HG03571 (cell line): ENCODE measurements at regions not wholly inside any gene's neighbourhood (a gene's known extent, or its start where the extent isn't known, plus 50 kb on each side); places are given as distances from the start of the nearest gene placed in this dataset.

Experiments used
- ATAC-seq: cut with Tn5 transposase; IDR thresholded peaks from one replicate; pipeline ENCODE4 v1.9.1; 2021; ENCODE audit not compliant: unreplicated experiment

GRCh38 chr2:42962508-42962953 is 170.1 kb upstream of the HAAO start:
- no peak for ATAC-seq

DNA sequence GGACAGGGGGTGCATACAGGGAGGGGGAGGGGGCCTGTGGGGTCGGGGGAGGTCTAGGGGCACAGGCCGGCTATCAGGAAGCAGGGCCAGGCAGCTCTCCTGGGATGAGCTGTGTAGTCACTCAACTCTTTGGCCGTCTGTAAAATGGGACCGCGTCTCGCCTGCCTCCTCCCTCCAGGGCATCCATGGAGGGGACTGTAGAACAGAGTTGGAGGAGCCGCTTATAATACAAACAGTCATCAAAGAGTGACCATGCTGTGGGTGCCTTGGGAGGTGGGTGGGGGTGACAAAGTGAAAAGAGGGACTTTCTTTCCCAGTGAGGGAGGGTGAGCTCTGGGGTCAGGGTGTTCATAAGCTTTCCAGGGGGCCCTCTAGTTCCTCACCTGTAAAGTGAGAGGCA is 169.6 kb upstream of the HAAO start:
- ATAC-seq, result no peak

DNA sequence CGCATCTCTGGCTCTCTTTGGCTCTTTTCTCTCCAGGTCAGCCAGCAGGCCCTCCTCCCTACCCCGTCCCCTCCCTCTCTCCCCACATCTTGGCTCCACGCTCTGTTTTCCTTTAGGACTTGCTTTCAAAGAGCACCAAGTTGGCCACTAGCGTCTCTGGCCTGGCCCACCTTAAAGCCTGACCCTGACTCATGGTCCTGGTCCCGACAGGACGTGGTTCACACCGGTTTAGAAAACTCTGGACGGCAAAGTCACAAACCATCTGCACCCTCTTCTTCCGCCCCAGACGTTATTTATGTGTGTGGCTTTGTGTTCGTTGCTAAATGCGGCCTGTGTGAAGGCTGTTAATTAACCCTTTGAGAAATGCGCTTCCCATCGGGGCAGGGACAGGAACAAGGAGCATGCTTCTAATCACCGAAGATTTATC is 169.0 kb upstream of the HAAO start:
- ATAC-seq, result no peak

GRCh38 chr2:42960842-42961180 is 168.4 kb upstream of the HAAO start:
- ATAC-seq, result no peak

DNA sequence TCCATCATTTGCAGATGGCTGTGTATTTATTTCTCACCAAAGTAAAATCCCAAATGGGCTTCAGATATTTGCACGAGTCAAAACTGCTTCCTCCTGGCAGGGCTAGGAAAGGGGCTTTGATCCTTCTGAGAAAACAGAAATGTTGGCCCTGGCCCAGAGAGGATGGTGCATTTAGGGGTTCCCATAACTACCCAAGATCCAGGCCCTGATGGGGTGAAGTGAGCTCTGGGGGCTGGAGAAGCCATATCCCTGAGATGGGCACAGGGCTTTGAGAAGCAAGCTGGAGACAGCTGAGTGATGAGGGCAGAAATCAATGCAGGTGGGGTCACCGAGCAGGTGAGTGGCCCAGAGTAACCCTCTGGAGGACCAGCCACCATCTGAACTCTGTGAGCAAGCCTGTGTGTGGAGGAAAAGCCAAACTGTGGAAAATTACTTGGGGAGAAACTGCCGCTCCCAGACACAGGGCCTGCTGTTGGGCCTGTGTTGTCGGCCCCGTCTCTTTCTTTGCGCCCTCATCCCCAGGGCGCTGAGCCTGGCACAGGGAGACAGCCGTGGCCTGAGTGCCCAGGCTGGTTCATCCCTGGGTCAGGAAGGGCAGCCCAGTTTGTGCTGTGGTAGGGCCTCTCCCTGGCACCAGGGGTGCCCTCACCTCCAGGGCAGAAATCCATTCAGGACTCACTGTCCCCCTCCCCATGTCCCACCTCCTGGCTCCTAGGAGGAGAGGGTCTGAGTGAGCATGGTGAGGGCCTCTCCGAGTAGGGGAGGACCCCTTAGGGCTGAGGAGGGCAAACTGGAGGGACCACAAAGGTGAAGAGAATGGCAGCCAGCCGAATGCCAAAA is 167.8 kb upstream of the HAAO start:
- ATAC-seq, result no peak

GRCh38 chr2:42959234-42960001 is 167.0 kb upstream of the HAAO start:
- ATAC-seq, result no peak

DNA sequence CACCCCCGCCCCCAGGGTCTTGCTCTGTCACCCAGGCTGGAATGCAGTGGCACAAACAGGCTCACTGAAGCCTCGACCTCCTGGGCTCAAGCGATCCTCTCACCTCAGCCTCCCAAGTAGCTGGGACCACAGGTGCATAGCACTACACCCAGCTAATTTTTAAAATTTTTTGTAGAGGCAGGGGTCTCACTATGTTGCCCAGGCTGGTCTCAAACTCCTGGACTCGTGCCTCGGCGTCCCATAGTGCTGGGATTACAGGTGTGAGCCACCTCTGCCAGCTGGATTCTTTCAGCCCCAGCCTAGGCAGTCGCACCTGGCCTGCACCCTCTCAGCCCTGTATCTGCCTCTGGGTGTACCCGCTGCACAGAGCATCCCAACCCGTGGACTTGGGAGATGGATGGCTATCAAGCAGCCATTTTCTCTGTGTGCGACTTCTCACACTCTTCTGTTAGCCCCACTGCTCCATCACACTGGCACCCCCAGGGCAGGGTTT is 166.4 kb upstream of the HAAO start:
- ATAC-seq, result no peak

DNA sequence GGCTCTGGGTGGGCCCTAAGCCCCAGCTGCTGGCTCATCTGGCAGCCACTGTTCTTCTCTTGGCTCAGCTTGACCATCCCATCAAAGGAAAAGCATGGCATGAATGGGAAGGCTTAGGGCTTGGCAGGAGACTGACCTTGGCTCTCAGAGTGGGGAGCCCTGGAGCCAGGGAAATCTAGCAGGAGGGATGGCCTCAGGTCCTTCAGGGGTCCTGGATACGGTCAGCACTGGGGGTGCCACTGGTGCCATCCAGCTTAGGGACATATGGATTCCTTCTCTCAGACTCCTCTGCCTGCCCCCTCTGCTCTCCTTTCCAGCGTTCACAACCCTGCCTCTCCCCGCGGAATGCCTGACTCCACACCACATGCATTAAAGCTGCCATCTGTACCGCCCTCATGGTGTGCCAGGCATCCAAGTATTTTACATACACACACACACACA is 165.5 kb upstream of the HAAO start:
- no peak for ATAC-seq

- ATAC-seq, result no peak
Observed at GRCh38 chr2:42957109-42957860, 164.9 kb upstream of the HAAO start.

- no peak for ATAC-seq
Observed at GRCh38 chr2:42954227-42954962, 162.0 kb upstream of the HAAO start.

DNA sequence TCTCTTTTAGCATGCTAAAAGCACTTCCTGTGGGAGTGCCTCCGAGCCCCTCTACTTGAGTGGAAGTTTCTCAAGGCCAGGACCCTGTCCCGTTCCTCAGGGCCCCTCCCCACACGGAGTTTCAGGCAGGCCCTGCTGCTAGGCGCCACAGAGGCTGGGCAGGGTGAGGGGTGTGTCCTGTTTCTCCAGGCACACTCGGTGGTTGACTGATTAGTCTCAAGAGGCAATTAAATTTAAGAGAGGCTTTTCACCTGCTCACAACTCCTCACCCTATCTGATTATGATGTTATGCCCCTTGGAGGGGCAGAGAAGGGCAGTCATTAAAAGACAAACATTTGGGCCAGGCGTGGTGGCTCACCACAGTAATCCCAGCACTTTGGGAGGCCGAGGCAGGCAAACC is 160.8 kb upstream of the HAAO start:
- no peak for ATAC-seq

DNA sequence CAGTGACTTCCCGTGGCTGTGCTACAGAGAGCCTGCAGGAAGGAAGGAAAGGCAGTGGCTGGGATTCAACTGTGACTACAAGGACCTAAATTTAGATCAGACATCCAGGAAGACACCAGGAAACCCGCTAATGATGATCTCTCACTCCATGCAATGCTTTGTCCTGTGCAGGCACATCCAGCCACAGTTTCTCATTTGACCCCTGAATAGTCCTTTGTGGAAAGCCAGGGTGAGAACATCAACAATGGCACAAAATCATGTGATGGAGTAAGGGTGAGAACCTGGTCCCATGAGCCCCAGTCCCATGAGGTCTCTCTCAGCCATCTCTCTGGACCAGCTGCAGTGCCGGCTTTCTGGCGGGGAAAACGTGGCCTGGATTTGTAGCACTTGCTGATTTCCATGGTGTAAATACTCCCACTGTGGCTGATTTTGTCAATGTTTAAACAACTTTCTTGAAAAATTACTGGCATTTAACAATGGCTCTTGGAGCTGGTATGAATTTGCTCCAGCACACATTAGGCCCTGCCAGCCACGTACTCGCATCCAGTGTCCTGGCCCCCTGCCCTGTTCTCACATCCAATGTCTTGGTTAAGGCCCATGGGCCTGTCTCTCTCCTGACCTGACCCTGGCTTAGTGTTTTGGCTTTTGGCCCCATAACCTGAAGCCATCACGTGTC is 159.0 kb upstream of the HAAO start:
- no peak for ATAC-seq

DNA sequence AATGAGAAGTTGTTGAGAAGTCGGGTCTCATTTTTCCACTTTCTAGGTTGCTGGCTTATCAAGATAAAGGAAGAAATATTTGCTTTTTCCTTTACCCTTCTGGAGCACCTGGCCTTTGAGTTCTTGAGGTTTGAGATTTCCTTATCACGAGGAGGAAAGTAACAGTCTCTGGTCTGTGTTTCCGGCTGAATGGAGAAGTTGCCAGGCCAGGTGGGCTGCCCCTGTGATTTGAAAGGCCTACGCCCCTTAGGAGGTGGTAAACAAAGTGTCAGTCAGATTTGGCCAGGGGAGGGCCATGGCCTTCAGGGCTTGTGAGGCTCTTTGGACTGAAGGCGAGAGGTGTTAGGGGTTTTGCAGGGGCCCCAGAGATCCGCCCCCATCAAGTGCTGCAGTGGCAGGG is 156.7 kb upstream of the HAAO start:
- no peak for ATAC-seq

- ATAC-seq, result no peak
Observed at GRCh38 chr2:42947809-42948600, 155.6 kb upstream of the HAAO start.

DNA sequence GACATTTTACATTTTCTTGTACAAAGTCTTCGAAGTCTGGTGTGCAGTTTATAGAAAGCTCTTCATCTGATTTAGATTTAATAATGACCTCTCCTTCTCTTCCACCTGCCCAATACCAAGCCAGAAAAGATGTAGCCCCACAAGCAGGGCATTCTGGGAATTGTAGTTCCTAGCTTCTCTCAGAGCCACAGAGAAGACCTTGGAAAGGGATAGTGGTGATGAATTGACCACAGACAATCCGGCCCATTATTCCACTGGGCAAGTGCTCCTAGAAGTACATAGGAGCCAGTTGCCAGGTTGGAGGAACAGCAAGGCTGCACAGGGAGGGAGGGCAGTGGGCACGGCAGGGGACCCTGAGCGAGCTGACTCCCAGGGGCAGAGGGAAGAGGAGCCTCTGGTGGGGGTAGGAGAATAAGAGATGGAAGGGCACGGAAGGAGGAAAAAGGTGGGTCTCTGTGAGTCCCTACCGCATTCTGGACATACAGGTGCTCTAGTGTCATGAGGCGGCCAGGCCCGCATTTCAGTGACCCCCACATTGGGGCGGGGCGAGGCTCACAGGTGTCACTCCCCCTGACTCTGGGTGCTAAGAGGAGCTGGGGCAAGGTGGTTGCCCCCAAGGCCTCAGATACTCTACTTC is 152.5 kb upstream of the HAAO start:
- no peak for ATAC-seq

GRCh38 chr2:42942990-42943493 is 150.7 kb upstream of the HAAO start:
- ATAC-seq, result no peak

GRCh38 chr2:42942214-42942989 is 150.0 kb upstream of the HAAO start:
- ATAC-seq, result no peak

DNA sequence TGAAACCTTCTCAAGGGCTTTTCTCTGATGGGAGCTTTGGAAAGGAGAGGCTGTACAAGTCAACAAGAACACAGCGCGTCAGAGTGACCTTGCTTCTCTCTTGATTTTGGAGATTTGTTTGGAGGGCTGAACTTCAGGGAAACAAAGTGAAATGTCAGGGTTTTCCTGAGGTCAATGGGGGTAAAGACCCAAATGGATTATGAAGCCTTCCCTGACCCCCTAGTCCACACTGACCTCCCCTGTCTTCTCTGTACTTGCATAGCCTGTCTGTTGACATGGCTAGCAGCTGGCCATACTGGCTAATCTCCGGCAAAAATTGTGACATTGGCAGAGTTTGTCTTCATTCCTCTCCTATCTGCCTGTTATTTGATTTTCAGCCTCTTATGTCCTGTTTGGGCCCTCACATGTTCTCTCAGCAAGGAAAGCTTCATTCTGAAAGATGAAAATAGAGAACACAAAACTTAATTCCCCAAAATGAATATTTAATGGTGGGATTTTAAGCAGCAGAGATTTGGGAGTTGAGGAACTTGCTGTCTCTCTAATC is 149.3 kb upstream of the HAAO start:
- ATAC-seq, result no peak
